ENCODE measurements at regions not wholly inside any gene's neighbourhood (a gene's known extent, or its start where the extent isn't known, plus 50 kb on each side); places are given as distances from the start of the nearest gene placed in this dataset.

DNA sequence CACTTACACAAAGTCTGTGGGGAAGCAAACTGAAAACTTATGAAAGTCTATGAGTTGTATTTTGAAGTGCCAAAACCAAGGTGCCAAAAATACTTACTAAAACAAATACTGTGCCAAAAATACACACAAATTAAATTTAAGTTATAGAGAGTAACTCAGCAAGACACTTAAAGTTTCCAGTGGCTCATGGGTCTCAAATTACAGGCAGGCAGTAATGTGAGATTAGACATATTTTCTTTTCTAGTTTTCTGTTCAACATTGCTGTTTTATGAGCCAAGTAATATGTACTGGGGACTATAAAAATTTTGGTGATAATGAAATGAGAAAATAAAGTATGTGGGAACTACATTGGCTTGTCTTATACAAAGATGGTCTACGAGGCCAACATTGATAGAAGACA, 172.2 kb upstream of the SNX2 start (continued):
- TF ChIP-seq YEATS4 (CRISPR knock-in tag; IDR thresholded peaks at IDR 0.05; ENCODE audit: borderline replicate concordance) (no peak), FOXK2 (IDR thresholded peaks at IDR 0.05) (no peak), ZNF607 (CRISPR knock-in tag; IDR thresholded peaks at IDR 0.05; ENCODE audit: borderline replicate concordance) (no peak), ZNF430 (CRISPR knock-in tag; IDR thresholded peaks at IDR 0.05) (no peak), ZNF274 (CRISPR knock-in tag; IDR thresholded peaks at IDR 0.05) (no peak), EHMT2 (IDR thresholded peaks at IDR 0.05; ENCODE audit: borderline replicate concordance, low read depth, low read length) (no peak), GTF3A (CRISPR knock-in tag; conservative IDR thresholded peaks at IDR 0.05) (no peak)

DNA sequence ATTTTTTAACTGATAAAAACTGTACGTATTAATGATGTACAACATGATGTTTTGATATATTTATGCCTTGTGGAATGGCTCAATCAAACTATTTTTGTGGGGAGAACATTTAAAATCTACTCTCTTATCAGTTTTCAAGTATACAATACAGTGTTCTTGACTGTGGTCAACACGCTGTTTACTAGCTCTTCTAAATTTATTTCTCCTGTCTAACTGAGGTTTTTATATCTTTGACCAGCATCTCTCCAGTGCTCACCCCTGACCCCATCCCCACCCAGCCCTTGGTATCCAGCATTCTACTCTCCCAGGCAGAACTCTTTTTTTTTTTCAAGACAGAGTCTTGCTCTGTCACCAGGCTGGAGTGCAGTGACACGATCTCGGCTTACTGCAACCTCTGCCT, 169.6 kb upstream of the SNX2 start:
- ChIA-PET POLR2A (no interaction called here), CTCF (ENCODE audit: low intra/inter-chr PET ratio, low total read pairs) (no interaction called here)
- 52% methylated on average over 4 of the region's 4 CpGs for WGBS (ENCODE audit: low lambda C conversion rate)
- BruUV-seq (replicated peaks), result no TSS peak
- Histone ChIP-seq H3K4me3 (replicated peaks in 1 of 3; ENCODE audit: insufficient read depth in 1 of 3, low read depth in 2 of 3, low read length in 3 of 3) (no peak overlapping the region), H3K27ac (ENCODE audit: extremely low read length, insufficient read depth, low read length) (no peak overlapping the region), H4K20me1 (ENCODE audit: insufficient read depth, low read length) (no peaks in the 10 kb centered on the region), H3K27me3 (ENCODE audit: control insufficient read depth in 1 of 2, insufficient read depth in 2 of 2, low read length in 2 of 2) (no peaks in the 10 kb centered on the region), H3K4me1 (ENCODE audit: insufficient read depth, low read length) (no peaks in the 10 kb centered on the region), H3K79me2 (ENCODE audit: insufficient read depth, low read length) (no peaks in the 10 kb centered on the region), H3K4me2 (ENCODE audit: low read depth, low read length) (no peak overlapping the region), H3K9ac (ENCODE audit: insufficient read depth, low read depth, low read length) (no peak overlapping the region), H3K36me3 (replicated peaks in 1 of 2; ENCODE audit: control insufficient read depth in 1 of 2, insufficient read depth in 2 of 2, low read length in 2 of 2) (no peaks in the 10 kb centered on the region), H2AFZ (ENCODE audit: low read length) (no peak overlapping the region), H3K9me3 (ENCODE audit: low read length) (peaks cover 11% of the 10 kb centered on the region; the same call in 1 of the 2 replicates)
- in situ Hi-C loops (cut with HindIII; ENCODE audit: extremely low pct_ligation_motif_present, low pct_unique_long_range_greater_than_20kb), result no loop called here
- no peak for ATAC-seq
- no peak for DNase-seq (ENCODE audit: low spot score)
- intact Hi-C loops (cut with micrococcal nuclease; ENCODE audit: unreplicated experiment), result no loop called here
- FAIRE-seq, result no peak
- no peak for TF ChIP-seq HMGXB3 (CRISPR knock-in tag; IDR thresholded peaks at IDR 0.05; ENCODE audit: borderline replicate concordance)
- TF ChIP-seq, protein P1, sequence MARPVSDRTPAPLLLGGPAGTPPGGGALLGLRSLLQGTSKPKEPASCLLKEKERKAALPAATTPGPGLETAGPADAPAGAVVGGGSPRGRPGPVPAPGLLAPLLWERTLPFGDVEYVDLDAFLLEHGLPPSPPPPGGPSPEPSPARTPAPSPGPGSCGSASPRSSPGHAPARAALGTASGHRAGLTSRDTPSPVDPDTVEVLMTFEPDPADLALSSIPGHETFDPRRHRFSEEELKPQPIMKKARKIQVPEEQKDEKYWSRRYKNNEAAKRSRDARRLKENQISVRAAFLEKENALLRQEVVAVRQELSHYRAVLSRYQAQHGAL (CRISPR knock-in tag; IDR thresholded peaks at IDR 0.05; ENCODE audit: not compliant biosample characterization), result no peak
- no peak for TF ChIP-seq ZKSCAN1 (IDR thresholded peaks at IDR 0.05; ENCODE audit: low read length)
- no peak for TF ChIP-seq CSRNP1 (CRISPR knock-in tag; IDR thresholded peaks at IDR 0.05)
- TF ChIP-seq MEIS1 (CRISPR knock-in tag; IDR thresholded peaks at IDR 0.05; ENCODE audit: borderline replicate concordance), result no peak
- TF ChIP-seq, protein P2, sequence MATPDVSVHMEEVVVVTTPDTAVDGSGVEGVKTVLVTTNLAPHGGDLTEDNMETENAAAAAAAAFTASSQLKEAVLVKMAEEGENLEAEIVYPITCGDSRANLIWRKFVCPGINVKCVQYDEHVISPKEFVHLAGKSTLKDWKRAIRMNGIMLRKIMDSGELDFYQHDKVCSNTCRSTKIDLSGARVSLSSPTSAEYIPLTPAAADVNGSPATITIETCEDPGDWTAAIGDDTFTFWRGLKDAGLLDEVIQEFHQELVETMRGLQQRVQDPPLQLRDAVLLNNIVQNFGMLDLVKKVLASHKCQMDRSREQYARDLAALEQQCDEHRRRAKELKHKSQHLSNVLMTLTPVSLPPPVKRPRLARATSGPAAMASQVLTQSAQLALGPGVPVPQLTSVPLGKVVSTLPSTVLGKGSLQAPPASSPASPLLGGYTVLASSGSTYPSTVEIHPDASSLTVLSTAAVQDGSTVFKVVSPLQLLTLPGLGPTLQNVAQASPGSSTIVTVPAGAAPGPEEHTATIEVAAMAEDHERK (CRISPR knock-in tag; IDR thresholded peaks at IDR 0.05; ENCODE audit: low read depth), result no peak
- no peak for TF ChIP-seq ZNF572 (CRISPR knock-in tag; IDR thresholded peaks at IDR 0.05)
- no peak for TF ChIP-seq SMC3 (IDR thresholded peaks at IDR 0.05; ENCODE audit: low read length)
